Hepatocyte (in vitro differentiated cells): ENCODE measurements at regions not wholly inside any gene's neighbourhood (a gene's known extent, or its start where the extent isn't known, plus 50 kb on each side); places are given as distances from the start of the nearest gene placed in this dataset.

Experiments used
- EZH2phosphoT487 ChIP-seq: fragments of 200-600 bp; sonication (generic); IDR thresholded peaks from one replicate; pipeline ENCODE4 v1.6.1; 2018; ENCODE audit warnings: antibody characterized with exemption, mild to moderate bottlenecking, low read depth, moderate library complexity; ENCODE audit not compliant: unreplicated experiment, severe bottlenecking
- TF ChIP-seq, protein P1 (sequence below): fragments of 200-600 bp; sonication (generic); IDR thresholded peaks from 2 replicates; pipeline ENCODE4 v1.5.1; 2016; ENCODE audit warnings: antibody characterized with exemption, mild to moderate bottlenecking; ENCODE audit not compliant: poor library complexity

DNA sequence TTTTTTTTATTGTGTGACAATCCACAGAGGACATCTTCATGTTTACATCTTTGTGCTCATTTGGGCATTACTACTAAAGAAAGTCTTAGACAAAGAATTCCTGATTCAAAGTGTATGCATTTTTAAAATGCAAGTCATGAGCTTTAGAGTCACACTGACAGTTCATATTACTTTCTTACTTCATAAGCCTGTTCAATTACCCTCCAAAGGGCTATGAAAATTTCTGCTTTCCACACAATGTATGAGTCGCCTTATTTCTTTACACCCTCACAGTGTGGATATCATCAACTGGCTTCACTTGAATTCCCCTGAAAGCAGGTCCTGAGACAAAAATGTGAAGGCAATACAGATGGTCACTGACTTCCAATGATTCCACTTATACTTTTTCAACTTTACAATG lies 280.4 kb upstream of the PTGER4 start:
- TF ChIP-seq, protein P1, sequence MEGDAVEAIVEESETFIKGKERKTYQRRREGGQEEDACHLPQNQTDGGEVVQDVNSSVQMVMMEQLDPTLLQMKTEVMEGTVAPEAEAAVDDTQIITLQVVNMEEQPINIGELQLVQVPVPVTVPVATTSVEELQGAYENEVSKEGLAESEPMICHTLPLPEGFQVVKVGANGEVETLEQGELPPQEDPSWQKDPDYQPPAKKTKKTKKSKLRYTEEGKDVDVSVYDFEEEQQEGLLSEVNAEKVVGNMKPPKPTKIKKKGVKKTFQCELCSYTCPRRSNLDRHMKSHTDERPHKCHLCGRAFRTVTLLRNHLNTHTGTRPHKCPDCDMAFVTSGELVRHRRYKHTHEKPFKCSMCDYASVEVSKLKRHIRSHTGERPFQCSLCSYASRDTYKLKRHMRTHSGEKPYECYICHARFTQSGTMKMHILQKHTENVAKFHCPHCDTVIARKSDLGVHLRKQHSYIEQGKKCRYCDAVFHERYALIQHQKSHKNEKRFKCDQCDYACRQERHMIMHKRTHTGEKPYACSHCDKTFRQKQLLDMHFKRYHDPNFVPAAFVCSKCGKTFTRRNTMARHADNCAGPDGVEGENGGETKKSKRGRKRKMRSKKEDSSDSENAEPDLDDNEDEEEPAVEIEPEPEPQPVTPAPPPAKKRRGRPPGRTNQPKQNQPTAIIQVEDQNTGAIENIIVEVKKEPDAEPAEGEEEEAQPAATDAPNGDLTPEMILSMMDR, result no peak
- TF ChIP-seq EZH2phosphoT487, result no peak
